ENCODE measurements at regions not wholly inside any gene's neighbourhood (a gene's known extent, or its start where the extent isn't known, plus 50 kb on each side); places are given as distances from the start of the nearest gene placed in this dataset.

- Histone ChIP-seq H4K20me1 (ENCODE audit: insufficient read depth, low read length) (no peaks in the 10 kb centered on the region), H3K27me3 (ENCODE audit: insufficient read depth, low read length) (no peaks in the 10 kb centered on the region), H3K4me1 (ENCODE audit: insufficient read depth, low read length) (no peaks in the 10 kb centered on the region), H3K4me2 (ENCODE audit: insufficient read depth, low read length) (no peak overlapping the region), H3K9me3 (ENCODE audit: low read depth, low read length) (no peaks in the 10 kb centered on the region), H3K36me3 (ENCODE audit: insufficient read depth, low read length) (no peaks in the 10 kb centered on the region), H2AFZ (ENCODE audit: low read length) (no peak overlapping the region), H3K27ac (ENCODE audit: low read depth, low read length) (no peak overlapping the region), H3K79me2 (ENCODE audit: insufficient read depth, low read length) (no peaks in the 10 kb centered on the region), H3K4me3 (ENCODE audit: insufficient read depth, low read length) (no peak overlapping the region)
- TF ChIP-seq CTCF (IDR thresholded peaks at IDR 0.05; ENCODE audit: extremely low read depth, low read depth, low read length), result no peak
- DNase-seq (ENCODE audit: insufficient read length, low spot score, missing footprints), result no peak
These were observed 72.0 kb upstream of the VRK1 start for GRCh38 chr14:96725232-96725631.

- no peaks in the 10 kb centered on the region for H3K79me2 ChIP-seq (ENCODE audit: insufficient read depth, low read length)
- no peaks in the 10 kb centered on the region for H4K20me1 ChIP-seq (ENCODE audit: insufficient read depth, low read length)
- TF ChIP-seq CTCF (IDR thresholded peaks at IDR 0.05; ENCODE audit: extremely low read depth, low read depth, low read length), result no peak
- no peak overlapping the region for H3K4me3 ChIP-seq (ENCODE audit: insufficient read depth, low read length)
- H3K36me3 ChIP-seq (ENCODE audit: insufficient read depth, low read length), result no peaks in the 10 kb centered on the region
- no peak overlapping the region for H3K4me2 ChIP-seq (ENCODE audit: insufficient read depth, low read length)
- DNase-seq (ENCODE audit: insufficient read length, low spot score, missing footprints), result no peak
- H3K27me3 ChIP-seq (ENCODE audit: insufficient read depth, low read length), result no peaks in the 10 kb centered on the region
- H3K27ac ChIP-seq (ENCODE audit: low read depth, low read length), result no peak overlapping the region
- no peaks in the 10 kb centered on the region for H3K4me1 ChIP-seq (ENCODE audit: insufficient read depth, low read length)
- no peaks in the 10 kb centered on the region for H3K9me3 ChIP-seq (ENCODE audit: low read depth, low read length)
- H2AFZ ChIP-seq (ENCODE audit: low read length), result no peak overlapping the region
These were observed 70.1 kb upstream of the VRK1 start for GRCh38 chr14:96727073-96727472.

GRCh38 chr14:96727491-96727890 is 69.7 kb upstream of the VRK1 start:
- Histone ChIP-seq H3K27ac (ENCODE audit: low read depth, low read length) (no peak overlapping the region), H3K4me3 (ENCODE audit: insufficient read depth, low read length) (no peak overlapping the region), H4K20me1 (ENCODE audit: insufficient read depth, low read length) (no peaks in the 10 kb centered on the region), H3K9me3 (ENCODE audit: low read depth, low read length) (no peaks in the 10 kb centered on the region), H3K27me3 (ENCODE audit: insufficient read depth, low read length) (no peaks in the 10 kb centered on the region), H3K36me3 (ENCODE audit: insufficient read depth, low read length) (no peaks in the 10 kb centered on the region), H3K79me2 (ENCODE audit: insufficient read depth, low read length) (no peaks in the 10 kb centered on the region), H3K4me2 (ENCODE audit: insufficient read depth, low read length) (no peak overlapping the region), H2AFZ (ENCODE audit: low read length) (no peak overlapping the region), H3K4me1 (ENCODE audit: insufficient read depth, low read length) (no peaks in the 10 kb centered on the region)
- TF ChIP-seq CTCF (IDR thresholded peaks at IDR 0.05; ENCODE audit: extremely low read depth, low read depth, low read length), result no peak
- DNase-seq (ENCODE audit: insufficient read length, low spot score, missing footprints), result no peak

- no peak for TF ChIP-seq CTCF (IDR thresholded peaks at IDR 0.05; ENCODE audit: extremely low read depth, low read depth, low read length)
- no peaks in the 10 kb centered on the region for H3K9me3 ChIP-seq (ENCODE audit: low read depth, low read length)
- H3K79me2 ChIP-seq (ENCODE audit: insufficient read depth, low read length), result no peaks in the 10 kb centered on the region
- H3K36me3 ChIP-seq (ENCODE audit: insufficient read depth, low read length), result no peaks in the 10 kb centered on the region
- H2AFZ ChIP-seq (ENCODE audit: low read length), result no peak overlapping the region
- DNase-seq (ENCODE audit: insufficient read length, low spot score, missing footprints), result no peak
- H3K27ac ChIP-seq (ENCODE audit: low read depth, low read length), result no peak overlapping the region
- H4K20me1 ChIP-seq (ENCODE audit: insufficient read depth, low read length), result no peaks in the 10 kb centered on the region
- no peak overlapping the region for H3K4me2 ChIP-seq (ENCODE audit: insufficient read depth, low read length)
- no peak overlapping the region for H3K4me3 ChIP-seq (ENCODE audit: insufficient read depth, low read length)
- no peaks in the 10 kb centered on the region for H3K4me1 ChIP-seq (ENCODE audit: insufficient read depth, low read length)
- H3K27me3 ChIP-seq (ENCODE audit: insufficient read depth, low read length), result no peaks in the 10 kb centered on the region
These were observed 69.0 kb upstream of the VRK1 start for GRCh38 chr14:96727980-96728717.

Data from osteoblast (primary cell).